Activated T-helper 17 cell treated with anti-CD3 and anti-CD28 coated beads, Interleukin-2, amount 50 U/mL, for 72 hours (primary cell): ENCODE measurements at regions not wholly inside any gene's neighbourhood (a gene's known extent, or its start where the extent isn't known, plus 50 kb on each side); places are given as distances from the start of the nearest gene placed in this dataset.

Experiments used
- ATAC-seq: fragments of 150-1000 bp; cut with Tn5 transposase; replicated peaks from 2 replicates; pipeline ENCODE4 v1.10.0; 2021; ENCODE audit warnings: mild to moderate bottlenecking, moderate library complexity
- H3K27ac Mint-ChIP-seq: one replicate; pipeline ENCODE4 v1.8.0; 2022; ENCODE audit warnings: mixed read lengths
- H3K27me3 Mint-ChIP-seq: one replicate; pipeline ENCODE4 v1.8.0; 2022; ENCODE audit warnings: mixed read lengths
- H3K36me3 Mint-ChIP-seq: one replicate; pipeline ENCODE4 v1.8.0; 2022; ENCODE audit warnings: low read depth, mild to moderate bottlenecking, mixed read lengths
- H3K4me1 Mint-ChIP-seq: one replicate; pipeline ENCODE4 v1.8.0; 2022; ENCODE audit warnings: mixed read lengths
- H3K4me3 Mint-ChIP-seq: one replicate; pipeline ENCODE4 v1.8.0; 2022; ENCODE audit warnings: mild to moderate bottlenecking, mixed read lengths
- H3K9me3 Mint-ChIP-seq: one replicate; pipeline ENCODE4 v1.8.0; 2022; ENCODE audit warnings: mixed read lengths

DNA sequence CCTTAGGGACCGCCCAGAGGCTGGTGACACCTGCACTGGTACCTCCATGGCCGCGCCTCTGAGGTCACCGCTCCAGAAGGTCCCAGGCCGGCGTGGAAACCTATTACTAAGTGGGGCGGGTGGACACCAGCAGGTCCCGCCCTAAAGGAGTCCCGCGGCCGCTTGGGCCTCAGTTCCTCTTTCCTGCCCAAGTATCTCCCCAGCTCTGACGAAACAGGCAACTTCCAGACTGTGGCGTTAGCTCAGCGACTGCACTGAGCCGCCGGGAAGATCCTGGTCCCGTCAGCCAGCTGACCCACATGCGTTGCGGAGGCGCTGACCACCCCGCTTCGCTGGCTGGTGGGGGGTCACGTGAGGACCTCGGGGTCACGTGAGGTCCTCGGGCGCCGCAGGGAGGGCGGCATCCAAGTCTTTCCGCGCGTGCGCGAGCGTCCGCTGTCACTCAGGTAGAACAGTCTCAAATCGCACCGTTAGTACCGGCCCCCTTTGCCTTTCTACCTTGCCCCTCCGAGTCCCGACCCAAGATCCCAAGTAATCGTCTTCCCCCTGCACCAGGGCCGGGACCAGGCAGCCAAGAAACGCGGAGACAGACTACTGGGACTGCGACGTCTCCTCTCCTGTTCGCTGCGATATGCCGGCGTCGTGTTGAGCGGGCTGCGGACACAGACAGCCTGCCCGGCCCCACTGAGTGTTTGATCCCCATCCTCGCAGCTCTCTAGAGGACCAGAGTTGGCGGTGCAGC is 53.7 kb upstream of the KDM4C start:
- peaks cover 15% of the 10 kb centered on the region for H3K4me1 Mint-ChIP-seq
- H3K4me3 Mint-ChIP-seq: peak overlapping the region; percentile 90
- peak; percentile 88 for ATAC-seq
- peaks cover 9% of the 10 kb centered on the region for H3K36me3 Mint-ChIP-seq
- H3K27ac Mint-ChIP-seq: peak overlapping the region; percentile 92
- H3K9me3 Mint-ChIP-seq: peaks cover 4% of the 10 kb centered on the region
- H3K27me3 Mint-ChIP-seq: no peaks in the 10 kb centered on the region

DNA sequence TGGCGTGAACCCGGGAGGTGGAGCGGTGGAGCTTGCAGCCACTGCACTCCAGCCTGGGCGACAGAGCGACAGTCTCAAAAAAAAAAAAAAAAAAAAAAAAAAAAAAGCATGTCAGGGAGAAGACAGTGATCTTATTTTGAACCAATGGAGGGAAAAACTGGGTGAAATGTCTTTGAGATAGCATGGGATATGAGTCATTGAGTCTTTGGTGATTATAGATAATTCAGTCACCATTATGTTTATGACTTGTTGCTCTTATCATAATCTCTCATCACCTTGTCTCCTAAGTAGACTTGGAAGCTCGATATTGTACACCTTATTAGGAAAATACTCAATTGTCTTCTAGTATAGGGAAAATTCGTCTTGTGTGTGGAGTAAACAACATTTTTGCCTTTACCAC is 55.1 kb upstream of the KDM4C start:
- H3K4me3 Mint-ChIP-seq: peak overlapping the region; percentile 90
- peak overlapping the region; percentile 92 for H3K27ac Mint-ChIP-seq
- H3K36me3 Mint-ChIP-seq: peaks cover 9% of the 10 kb centered on the region
- ATAC-seq: peak; percentile 32
- H3K9me3 Mint-ChIP-seq: no peaks in the 10 kb centered on the region
- H3K27me3 Mint-ChIP-seq: no peaks in the 10 kb centered on the region
- H3K4me1 Mint-ChIP-seq: peaks cover 15% of the 10 kb centered on the region

GRCh38 chr9:6696178-6696577 is 50.6 kb upstream of the GLDC start:
- H3K27me3 Mint-ChIP-seq: no peaks in the 10 kb centered on the region
- ATAC-seq: no peak
- no peaks in the 10 kb centered on the region for H3K36me3 Mint-ChIP-seq
- H3K27ac Mint-ChIP-seq: no peak overlapping the region
- no peak overlapping the region for H3K4me3 Mint-ChIP-seq
- no peaks in the 10 kb centered on the region for H3K9me3 Mint-ChIP-seq
- peaks cover under 1% of the 10 kb centered on the region for H3K4me1 Mint-ChIP-seq

DNA sequence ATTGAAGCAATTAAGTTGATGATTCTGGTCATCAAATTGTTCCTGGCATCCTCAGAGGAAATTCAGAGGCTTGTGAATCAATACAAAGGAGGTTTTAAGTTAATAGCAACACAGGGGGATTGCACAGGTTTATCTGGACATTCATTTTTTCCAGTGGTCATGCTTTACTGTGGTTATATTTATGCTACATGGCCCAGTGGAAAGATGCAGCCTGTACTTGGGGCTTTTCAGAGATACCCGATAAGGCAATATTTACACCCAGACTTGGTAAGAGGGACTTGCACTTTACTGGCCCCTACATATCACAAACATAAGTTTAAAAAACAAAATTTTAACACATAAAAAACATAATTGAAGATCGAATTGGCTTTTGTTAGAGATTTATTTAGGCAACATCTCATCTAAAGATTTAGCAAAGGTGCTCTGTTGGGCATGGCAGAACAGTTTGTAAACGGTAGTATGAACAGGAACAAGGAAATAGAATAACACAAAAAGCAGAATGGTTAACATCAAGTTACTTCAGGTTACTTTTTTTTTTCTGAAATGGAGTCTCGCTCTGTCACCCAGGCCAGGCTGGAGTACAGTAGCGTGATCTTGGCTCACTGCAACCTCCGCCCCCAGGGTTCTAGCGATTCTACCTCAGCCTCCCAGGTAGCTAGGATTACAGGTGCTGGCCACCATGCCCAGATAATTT is 49.7 kb upstream of the GLDC start:
- no peak for ATAC-seq
- Mint-ChIP-seq H3K36me3 (no peaks in the 10 kb centered on the region), H3K4me3 (no peak overlapping the region), H3K4me1 (no peaks in the 10 kb centered on the region), H3K27ac (no peak overlapping the region), H3K27me3 (no peaks in the 10 kb centered on the region), H3K9me3 (no peaks in the 10 kb centered on the region)
